Right atrium auricular region (tissue), 2 donors: ENCODE measurements at regions not wholly inside any gene's neighbourhood (a gene's known extent, or its start where the extent isn't known, plus 50 kb on each side); places are given as distances from the start of the nearest gene placed in this dataset.

Source experiments
- DNase-seq: peaks from one replicate; pipeline ENCODE4 v3.0.0-alpha.2; 2019; ENCODE audit warnings: low spot score
- H3K27ac ChIP-seq, 2 donors: fragments of 200-600 bp; sonication (generic); 1 replicate in 1 of 2; 2 replicates in 1 of 2; pipeline ENCODE4 v1.5.1; 2016 to 2019
- H3K27me3 ChIP-seq, 2 donors: fragments of 200-600 bp; sonication (generic); one replicate each; pipeline versions ENCODE4 v1.5.1 to v1.6.0; 2017 to 2019
- H3K36me3 ChIP-seq: fragments of 200-600 bp; sonication (generic); one replicate; pipeline ENCODE4 v1.5.1; 2016
- H3K4me1 ChIP-seq, 2 donors: fragments of 200-600 bp; sonication (generic); one replicate each; pipeline versions ENCODE4 v1.5.1 to v1.6.0; 2017 to 2019
- H3K4me3 ChIP-seq, 2 donors: fragments of 200-600 bp; sonication (generic); 1 replicate in 1 of 2; 2 replicates in 1 of 2; pipeline ENCODE4 v1.5.1; 2017 to 2019; ENCODE audit warnings: mild to moderate bottlenecking in 1 of 2, moderate library complexity in 1 of 2
- H3K9me3 ChIP-seq, 2 donors: fragments of 200-600 bp; sonication (generic); one replicate each; pipeline ENCODE4 v1.5.1; 2019
- TF ChIP-seq, protein P1 (sequence below), 2 donors: fragments of 200-600 bp; sonication (generic); IDR thresholded peaks; one replicate each; pipeline ENCODE4 v1.5.1; 2019; ENCODE audit warnings: antibody characterized with exemption in 2 of 2

DNA sequence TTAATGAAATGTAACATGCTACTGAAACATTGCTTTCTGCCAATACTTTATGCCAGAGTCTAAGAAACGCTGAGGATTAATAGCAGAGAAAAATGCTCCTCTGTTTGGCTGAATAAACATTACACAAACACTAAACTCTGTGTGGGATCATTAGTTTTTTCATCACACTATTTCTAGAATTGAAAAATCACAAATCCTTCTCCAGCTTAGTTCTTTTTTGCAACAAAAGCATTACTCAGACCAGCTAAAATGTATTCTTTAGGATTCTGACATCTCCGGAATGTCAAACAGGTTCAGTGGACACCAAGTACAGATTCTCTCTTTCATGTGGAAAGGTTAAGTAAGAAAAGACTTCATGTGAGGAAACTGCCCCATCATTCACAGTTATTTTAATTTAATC, 226.9 kb downstream of the SIM1 start:
- no peaks in the 10 kb centered on the region for H3K9me3 ChIP-seq
- H3K4me3 ChIP-seq: no peak overlapping the region
- TF ChIP-seq, protein P1, sequence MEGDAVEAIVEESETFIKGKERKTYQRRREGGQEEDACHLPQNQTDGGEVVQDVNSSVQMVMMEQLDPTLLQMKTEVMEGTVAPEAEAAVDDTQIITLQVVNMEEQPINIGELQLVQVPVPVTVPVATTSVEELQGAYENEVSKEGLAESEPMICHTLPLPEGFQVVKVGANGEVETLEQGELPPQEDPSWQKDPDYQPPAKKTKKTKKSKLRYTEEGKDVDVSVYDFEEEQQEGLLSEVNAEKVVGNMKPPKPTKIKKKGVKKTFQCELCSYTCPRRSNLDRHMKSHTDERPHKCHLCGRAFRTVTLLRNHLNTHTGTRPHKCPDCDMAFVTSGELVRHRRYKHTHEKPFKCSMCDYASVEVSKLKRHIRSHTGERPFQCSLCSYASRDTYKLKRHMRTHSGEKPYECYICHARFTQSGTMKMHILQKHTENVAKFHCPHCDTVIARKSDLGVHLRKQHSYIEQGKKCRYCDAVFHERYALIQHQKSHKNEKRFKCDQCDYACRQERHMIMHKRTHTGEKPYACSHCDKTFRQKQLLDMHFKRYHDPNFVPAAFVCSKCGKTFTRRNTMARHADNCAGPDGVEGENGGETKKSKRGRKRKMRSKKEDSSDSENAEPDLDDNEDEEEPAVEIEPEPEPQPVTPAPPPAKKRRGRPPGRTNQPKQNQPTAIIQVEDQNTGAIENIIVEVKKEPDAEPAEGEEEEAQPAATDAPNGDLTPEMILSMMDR (IDR thresholded peaks at IDR 0.05): no peak
- no peaks in the 10 kb centered on the region for H3K4me1 ChIP-seq
- DNase-seq: no peak
- no peaks in the 10 kb centered on the region for H3K36me3 ChIP-seq
- H3K27ac ChIP-seq: no peak overlapping the region
- H3K27me3 ChIP-seq: no peaks in the 10 kb centered on the region

DNA sequence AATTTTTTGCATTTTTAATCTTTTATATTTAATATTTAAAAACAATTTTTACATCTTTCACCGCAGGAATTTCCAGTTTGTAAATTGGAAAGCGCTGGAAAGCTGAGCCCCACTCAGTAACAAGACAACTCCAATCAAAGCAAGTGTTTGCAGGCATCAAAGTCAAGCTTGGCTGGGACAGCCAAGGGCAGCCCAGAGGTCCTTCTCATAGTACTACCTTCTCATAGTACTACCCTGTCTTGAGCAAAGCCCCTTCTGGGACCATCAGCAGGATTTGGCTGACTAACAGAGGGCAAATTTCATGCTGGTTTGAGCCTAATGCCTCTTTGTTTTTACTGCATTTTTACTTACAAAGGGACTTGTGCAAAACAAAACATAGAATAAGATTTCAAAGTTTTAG, 228.3 kb downstream of the SIM1 start:
- H3K4me1 ChIP-seq: no peaks in the 10 kb centered on the region
- TF ChIP-seq, protein P1 (IDR thresholded peaks at IDR 0.05): no peak
- no peak overlapping the region for H3K27ac ChIP-seq
- H3K36me3 ChIP-seq: no peaks in the 10 kb centered on the region
- H3K27me3 ChIP-seq: no peaks in the 10 kb centered on the region
- no peaks in the 10 kb centered on the region for H3K9me3 ChIP-seq
- no peak for DNase-seq
- H3K4me3 ChIP-seq: no peak overlapping the region

DNA sequence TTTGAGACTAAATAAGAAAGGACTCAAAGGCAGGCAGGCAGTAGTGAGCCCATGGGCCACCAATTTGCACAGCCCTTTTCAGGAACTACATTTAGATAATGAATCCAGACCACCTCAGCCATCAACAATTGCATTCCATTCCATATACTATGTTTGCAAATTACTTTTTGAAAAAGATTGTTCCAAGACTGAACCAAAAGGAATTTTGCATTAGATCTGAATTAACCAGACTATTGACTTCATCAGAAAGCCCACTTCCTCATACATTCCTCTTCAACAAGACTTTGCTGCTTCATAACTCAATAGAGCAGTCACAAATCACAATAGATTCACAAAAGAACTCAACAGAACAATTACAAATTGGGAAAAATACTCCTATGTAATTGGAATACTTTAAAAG, 229.1 kb downstream of the SIM1 start:
- Histone ChIP-seq H3K4me1 (no peaks in the 10 kb centered on the region), H3K27ac (no peak overlapping the region), H3K27me3 (no peaks in the 10 kb centered on the region), H3K4me3 (no peak overlapping the region), H3K9me3 (no peaks in the 10 kb centered on the region), H3K36me3 (no peaks in the 10 kb centered on the region)
- DNase-seq: no peak
- TF ChIP-seq, protein P1 (IDR thresholded peaks at IDR 0.05): no peak

DNA sequence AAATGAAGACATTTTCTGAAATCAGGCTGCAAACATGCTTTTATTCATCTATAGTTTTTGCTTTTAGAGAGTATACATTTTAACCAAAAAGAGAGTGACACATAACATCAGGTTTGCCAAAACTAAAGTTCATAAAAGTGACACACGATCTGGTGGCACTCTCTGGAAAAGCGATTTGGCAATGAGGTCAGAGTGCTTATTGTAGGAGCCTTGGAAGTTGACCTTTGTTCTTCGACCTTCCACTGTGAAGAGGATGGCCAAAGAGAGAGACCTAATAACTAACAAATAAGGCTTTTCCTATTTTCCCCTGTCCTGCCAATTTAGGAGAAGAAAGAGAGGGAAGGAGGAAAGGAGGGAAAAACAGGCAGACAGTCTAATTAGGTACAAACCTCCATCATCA, 230.1 kb downstream of the SIM1 start:
- no peaks in the 10 kb centered on the region for H3K4me1 ChIP-seq
- DNase-seq: no peak
- no peaks in the 10 kb centered on the region for H3K36me3 ChIP-seq
- no peaks in the 10 kb centered on the region for H3K27me3 ChIP-seq
- TF ChIP-seq, protein P1 (IDR thresholded peaks at IDR 0.05): no peak
- H3K27ac ChIP-seq: no peak overlapping the region
- no peak overlapping the region for H3K4me3 ChIP-seq
- no peaks in the 10 kb centered on the region for H3K9me3 ChIP-seq

DNA sequence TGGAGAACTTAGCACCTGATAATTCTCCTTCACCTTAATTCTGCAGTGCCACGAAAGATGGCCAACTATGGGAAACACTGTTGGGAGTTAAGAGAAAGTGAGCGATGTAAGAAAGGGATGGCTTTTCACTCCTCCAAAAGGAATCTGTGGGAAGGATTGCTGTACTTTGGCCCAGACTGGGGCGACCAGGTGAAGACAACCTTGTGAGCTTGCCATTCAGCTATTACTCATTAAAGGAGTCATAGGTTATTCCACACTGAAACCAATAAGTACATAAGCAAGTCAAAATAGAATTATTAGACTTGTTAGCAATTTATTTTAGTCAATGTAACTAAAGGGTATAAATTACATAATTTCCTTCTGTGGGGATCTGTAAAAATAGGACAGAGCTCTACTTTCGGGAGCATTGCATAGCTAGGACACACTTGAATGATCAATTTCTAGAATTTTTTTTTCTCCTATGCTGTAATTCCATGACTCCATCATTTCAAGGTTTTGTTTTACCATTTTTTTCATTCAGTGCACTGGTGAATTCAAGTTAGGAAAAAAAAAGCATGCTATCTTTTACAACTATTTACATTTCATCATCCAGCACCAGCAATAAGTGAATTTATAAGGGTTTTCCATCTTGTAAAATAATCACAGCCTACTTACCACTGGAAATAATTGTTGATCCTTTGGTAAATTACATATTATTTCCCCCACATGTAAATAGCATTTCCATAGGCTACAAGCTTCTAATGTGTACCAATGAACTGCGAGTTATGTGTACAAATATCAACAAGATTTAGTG, 231.7 kb downstream of the SIM1 start:
- H3K27me3 ChIP-seq: no peaks in the 10 kb centered on the region
- no peak overlapping the region for H3K4me3 ChIP-seq
- no peaks in the 10 kb centered on the region for H3K36me3 ChIP-seq
- H3K9me3 ChIP-seq: no peaks in the 10 kb centered on the region
- H3K4me1 ChIP-seq: peaks cover 0 to 4% of the 10 kb centered on the region in 2 donors
- H3K27ac ChIP-seq: no peak overlapping the region
- TF ChIP-seq, protein P1 (IDR thresholded peaks at IDR 0.05): no peak
- DNase-seq: no peak

DNA sequence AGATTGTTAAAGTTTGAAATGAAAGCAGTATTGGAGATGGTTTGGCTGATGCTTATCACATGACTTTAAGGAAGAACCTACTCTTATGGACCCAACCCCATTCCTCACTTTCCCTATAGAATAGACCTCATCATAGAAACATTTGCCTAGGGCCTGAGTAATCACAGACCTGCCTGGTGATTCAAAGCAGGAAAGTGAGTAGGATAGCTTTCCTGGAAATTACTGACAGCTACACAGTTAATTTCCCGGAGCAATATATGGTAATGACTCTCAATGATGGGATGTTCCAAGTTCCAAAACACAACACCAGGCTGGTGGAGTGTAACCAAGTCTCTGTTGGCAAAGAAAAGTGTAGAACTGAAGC, 233.8 kb downstream of the SIM1 start:
- no peaks in the 10 kb centered on the region for H3K9me3 ChIP-seq
- DNase-seq: no peak
- TF ChIP-seq, protein P1 (IDR thresholded peaks at IDR 0.05): no peak
- H3K27me3 ChIP-seq: no peaks in the 10 kb centered on the region
- peaks cover 0 to 4% of the 10 kb centered on the region in 2 donors for H3K4me1 ChIP-seq
- H3K4me3 ChIP-seq: no peak overlapping the region
- H3K36me3 ChIP-seq: no peaks in the 10 kb centered on the region
- no peak overlapping the region for H3K27ac ChIP-seq
